Stimulated activated CD4-positive, alpha-beta T cell treated with anti-CD3 and anti-CD28 coated beads, Interleukin-4, amount 100 ng/mL, for 1 hour (primary cell): ENCODE measurements at regions not wholly inside any gene's neighbourhood (a gene's known extent, or its start where the extent isn't known, plus 50 kb on each side); places are given as distances from the start of the nearest gene placed in this dataset.

Source experiments
- DNase-seq: peaks from one replicate; pipeline ENCODE4 v3.0.0-alpha.2; 2020

GRCh38 chr6:15872241-15873103 lies 209.6 kb upstream of the DTNBP1 start:
- DNase-seq, result no peak

DNA sequence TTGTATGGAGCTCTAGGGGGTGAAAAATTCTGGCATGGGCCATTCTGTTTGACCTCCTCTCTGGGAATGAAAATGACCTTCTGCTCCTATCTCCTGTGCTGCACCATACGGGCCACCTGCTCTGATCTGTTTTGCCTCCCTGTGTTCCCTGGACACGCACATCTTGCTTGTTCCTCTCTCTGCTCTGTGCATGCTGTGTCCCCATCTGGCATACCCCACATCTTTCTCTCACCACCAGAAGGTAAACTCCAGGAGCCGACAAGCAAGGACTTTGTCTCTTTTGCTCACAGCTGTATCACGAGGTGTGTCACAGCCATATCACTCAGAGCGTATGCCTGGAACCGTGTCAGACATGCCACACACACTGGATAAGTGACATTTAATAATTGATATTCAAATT lies 208.4 kb upstream of the DTNBP1 start:
- DNase-seq, result no peak

DNA sequence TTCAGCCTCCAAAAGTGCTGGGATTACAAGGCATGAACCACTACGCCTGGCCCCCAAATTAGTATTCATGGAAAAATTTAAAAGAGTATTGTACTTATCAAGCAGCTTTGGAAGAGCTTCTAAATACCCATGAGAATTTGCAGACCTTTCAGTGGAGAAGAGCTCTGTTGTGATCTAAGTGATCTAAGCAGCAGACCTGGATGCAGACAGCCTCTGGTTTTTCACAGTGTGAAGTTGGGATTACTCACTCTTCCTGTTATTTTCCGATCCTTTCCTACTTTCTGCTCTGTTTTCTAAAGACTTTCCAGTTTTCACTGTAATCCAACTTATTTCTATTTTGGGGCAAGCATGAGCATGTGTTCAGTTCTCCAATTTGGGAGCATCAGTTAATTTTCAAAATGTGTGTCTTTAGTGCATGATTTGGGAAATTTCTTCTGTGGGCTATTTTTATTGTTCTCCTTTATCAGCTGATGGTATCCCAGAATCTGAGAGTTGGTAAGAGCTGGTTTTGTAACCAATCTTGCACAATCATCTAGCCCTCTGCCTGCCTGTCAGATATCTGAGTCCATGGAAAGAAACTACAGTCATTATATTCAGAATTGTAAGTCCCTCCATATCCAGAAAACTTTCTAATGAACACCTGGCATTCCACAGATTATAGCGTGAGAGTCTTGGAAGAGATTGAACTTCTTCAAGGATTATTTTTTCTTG lies 207.7 kb upstream of the DTNBP1 start:
- DNase-seq, result no peak

- DNase-seq, result no peak
Observed at GRCh38 chr6:15864708-15865062, 201.9 kb upstream of the DTNBP1 start.

DNA sequence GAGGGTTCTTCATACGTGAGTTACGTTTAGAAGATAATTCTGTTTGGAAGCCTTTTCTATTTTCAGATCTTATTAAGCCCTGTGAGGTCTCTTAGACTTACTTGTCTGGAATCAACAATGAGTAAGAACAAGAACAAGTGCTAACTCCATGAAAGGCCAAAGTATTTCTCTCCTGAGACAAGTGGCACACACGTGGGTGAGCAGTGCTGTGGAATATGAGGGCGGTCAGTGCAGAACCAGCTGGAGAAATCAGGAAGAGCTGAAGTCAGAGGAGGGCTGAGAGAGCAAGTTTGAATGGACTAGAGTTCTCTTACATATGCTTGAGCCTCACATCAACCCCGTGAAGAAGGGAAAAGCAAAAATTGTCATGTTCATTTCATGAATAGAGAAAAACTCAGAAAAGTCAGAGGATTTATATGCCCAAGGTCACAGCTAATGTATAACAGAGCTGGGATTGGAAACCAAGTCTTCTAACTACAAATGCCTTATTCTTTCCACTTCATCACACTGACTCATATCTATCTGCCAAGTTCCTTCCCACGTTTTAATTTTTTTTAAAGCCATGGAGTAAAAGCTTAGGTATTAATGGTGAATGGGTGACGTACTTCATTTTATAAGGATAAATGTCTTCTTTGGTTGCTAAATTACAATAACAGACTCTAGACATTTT lies 201.3 kb upstream of the DTNBP1 start:
- DNase-seq, result no peak

- no peak for DNase-seq
Observed at GRCh38 chr6:15862810-15863209, 200.0 kb upstream of the DTNBP1 start.

- no peak for DNase-seq
Observed at GRCh38 chr6:15861486-15861885, 198.7 kb upstream of the DTNBP1 start.

DNA sequence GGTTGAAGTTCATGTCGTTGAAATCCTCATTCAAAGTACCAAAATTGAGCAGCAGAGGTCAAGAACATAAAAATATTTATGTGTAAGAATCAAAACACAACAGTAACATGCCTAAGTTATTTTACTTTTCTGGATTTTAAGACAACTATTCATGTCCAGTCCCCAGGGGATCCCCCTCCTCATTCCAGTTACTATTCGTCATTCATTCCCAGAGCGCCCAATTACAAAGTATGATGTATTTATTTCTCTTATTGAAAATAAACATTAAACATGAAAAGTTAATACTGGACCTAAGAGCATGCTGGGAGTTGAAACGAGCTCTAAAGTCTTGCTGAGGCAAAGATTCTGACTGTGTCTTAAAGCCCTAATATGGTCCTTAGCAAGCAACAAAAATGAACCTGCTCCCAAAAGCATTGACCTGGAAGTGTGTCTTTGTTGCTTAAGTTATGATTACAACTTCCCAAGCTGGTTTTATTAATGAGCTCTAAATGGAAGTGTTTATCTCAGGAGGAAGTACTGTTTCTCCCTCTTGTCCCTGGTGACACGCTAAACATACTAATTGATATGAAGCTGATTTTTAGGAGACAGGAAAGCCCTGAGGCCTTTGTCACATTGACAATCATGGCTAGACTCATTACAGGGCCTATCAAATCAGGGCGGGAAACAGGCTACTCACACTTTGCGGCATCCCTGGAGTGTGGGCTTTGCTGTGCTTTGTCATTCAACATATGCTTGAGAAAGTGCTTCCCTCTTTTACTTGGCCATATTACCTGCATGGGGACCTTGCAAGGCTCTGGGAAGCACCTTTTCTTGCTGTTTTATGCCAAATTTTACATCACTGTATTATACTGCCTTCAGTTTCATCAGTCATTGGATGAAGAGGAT lies 192.2 kb upstream of the DTNBP1 start:
- no peak for DNase-seq

- DNase-seq, result no peak
Observed at GRCh38 chr6:15854378-15854777, 191.6 kb upstream of the DTNBP1 start.

DNA sequence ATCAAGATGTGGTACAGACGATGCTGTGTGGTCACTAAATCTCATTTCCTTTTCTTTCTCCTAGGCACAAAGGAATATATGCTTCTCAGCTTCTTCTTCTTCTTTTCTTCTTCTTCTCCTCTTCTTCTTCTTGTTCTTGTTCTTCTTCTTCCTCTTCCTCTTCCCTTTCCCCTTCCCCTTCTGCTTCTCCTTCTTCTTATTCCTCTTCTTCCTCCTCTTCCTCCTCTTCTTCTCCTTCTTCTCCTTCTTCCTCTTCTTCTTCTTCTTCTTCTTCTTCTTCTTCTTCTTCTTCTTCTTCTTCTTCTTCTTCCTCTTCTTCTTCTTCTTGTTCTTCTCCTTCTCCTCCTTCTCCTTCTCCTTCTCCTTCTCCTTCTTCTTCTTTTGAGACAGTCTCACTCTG lies 190.4 kb upstream of the DTNBP1 start:
- no peak for DNase-seq

DNA sequence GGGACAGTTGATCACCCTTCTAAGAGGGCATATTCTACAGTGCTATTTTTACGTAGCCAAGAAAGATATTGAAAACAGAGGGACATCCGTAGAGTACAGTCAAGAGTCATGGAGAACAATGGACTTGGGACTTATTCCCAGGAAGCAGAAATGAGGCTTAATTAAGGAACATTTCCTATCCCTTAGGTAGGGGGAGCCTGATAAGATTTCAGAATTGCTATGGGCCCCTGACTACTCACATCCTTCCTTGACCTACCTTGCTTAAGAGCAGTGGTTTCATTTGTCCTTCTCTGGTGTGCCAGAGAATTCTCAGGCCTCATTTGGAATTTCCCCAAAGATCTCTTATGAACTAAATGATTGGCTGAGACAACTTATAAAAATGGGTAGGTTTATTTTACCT lies 189.5 kb upstream of the DTNBP1 start:
- no peak for DNase-seq

DNA sequence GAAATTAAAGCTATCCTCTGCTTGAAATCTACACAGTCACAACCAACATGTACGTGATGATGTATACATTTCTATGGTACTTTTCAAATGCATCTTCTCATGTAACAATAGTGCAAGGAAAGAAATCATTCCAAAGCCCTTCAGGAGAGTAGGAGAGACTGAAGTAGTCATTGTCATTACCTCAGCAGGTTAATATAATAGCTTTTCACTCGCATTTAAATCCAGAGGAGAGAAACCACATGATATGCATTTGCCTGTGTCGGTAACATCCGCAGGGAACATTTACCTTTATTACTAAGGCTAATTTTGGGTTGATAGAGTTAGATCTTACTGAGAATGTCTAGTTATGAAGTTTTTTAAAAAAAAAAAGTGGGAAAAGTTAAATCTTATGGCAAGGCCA lies 186.6 kb upstream of the DTNBP1 start:
- no peak for DNase-seq

- no peak for DNase-seq
Observed at GRCh38 chr6:15845492-15845891, 182.7 kb upstream of the DTNBP1 start.

- DNase-seq, result no peak
Observed at GRCh38 chr6:15843764-15844163, 180.9 kb upstream of the DTNBP1 start.

DNA sequence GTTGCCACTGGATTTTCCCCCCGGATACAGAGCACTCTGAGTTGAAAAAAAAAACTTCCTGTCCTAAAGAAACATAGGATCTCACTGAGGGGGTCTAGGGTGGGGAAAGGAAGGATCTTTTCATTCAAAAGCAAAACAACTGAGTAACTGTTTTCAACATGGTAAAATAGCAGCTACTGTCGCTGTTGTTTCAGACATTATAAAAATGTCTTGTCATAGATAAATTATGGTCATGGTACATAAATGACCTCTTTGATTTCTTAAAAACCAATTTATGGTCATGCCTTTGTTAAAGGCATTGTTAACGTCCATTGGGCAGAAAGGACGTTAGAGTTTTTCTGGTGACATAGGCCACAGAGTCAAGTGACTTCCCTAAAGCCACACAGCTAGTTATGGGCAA lies 180.4 kb upstream of the DTNBP1 start:
- no peak for DNase-seq

GRCh38 chr6:15842727-15843117 lies 179.9 kb upstream of the DTNBP1 start:
- no peak for DNase-seq

GRCh38 chr6:15841937-15842726 lies 179.3 kb upstream of the DTNBP1 start:
- no peak for DNase-seq

DNA sequence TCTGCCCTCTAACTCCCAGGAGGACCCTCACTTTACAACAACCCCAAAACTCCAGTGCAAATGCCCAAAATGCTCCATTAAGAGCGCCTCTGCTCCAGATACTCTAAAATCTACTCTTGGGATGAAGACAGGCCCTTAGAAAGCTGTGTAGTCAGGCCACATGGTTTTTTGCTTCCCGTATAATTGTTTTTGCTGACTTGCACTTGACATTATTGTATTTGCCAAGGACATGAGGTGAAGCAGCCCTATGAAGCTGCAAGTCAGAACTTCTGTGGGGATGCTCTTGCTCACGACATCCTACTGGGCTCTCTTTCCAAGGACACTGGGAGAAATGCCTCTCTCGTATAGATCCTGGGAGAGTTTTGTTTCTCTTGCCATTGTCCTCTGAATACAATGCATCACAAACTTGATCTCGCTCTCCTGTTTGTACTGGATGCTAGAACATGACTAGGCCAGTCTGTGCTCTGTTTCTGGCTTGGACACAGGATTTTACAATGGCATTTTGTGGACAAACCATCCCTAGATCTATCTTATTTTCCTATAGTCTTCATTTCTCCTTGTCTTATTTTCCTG lies 177.2 kb upstream of the DTNBP1 start:
- no peak for DNase-seq

DNA sequence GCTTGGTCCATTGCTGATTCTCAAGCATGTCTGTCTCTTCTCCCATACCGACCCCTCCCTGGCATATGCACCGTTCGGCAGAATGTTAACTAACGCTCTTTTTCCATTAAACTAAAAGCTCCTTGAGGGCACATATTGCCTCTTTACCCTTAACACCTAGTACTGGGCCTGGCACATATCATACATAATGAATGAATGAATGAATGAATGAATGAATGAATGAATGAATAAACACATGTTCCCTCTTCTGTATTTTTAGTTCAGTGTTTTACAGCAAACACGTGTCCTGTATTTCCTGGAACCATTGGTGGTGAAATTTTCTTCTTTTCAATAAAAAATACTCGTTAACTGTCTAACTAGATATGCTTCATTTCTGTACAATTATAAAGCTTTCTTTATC lies 174.4 kb upstream of the DTNBP1 start:
- no peak for DNase-seq

GRCh38 chr6:15832841-15833240 lies 170.0 kb upstream of the DTNBP1 start:
- DNase-seq, result no peak

DNA sequence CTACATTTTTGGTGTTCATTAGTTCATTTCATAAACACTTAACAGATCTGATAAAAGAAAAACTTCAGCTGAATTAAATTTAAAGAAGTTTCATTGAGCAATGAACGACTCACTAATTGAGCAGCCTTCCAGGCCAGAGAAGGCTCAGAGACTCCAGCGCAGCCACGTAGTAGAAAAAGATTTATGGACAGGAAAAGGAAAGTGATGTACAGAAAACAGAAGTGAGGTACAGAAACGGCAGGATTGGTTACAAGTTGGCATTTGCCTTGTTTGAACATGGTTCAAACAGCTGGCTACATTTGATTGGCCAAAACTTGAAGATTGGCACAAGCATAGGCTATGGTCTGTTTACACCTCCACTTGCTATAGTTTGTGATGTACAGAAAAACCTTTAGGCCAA lies 166.3 kb upstream of the DTNBP1 start:
- no peak for DNase-seq
